B cell (primary cell): ENCODE measurements at regions not wholly inside any gene's neighbourhood (a gene's known extent, or its start where the extent isn't known, plus 50 kb on each side); places are given as distances from the start of the nearest gene placed in this dataset.

Experiments
- ATAC-seq: fragments of 200-7000 bp; cut with Tn5 transposase; one replicate; pipeline ENCODE4 v1.10.0; 2021; ENCODE audit warnings: low read depth, mild to moderate bottlenecking, moderate number of reproducible peaks, moderate library complexity
- CTCF ChIA-PET: fragments of 350-600 bp; sonication (Branson Sonifier 250); formaldehyde crosslinking; loops from one replicate; lab custom pipeline; 2021; ENCODE audit warnings: antibody characterized with exemption, inconsistent platforms; lab: Charles Lee
- POLR2A ChIA-PET: fragments of 350-600 bp; sonication (Branson Sonifier 250); formaldehyde crosslinking; loops from one replicate; lab custom pipeline; 2021; ENCODE audit warnings: antibody characterized with exemption; lab: Charles Lee
- DNase-seq: peaks from one replicate; pipeline ENCODE4 v3.0.0; 2013
- H2AFZ ChIP-seq: 2 replicates; pipeline ENCODE4 v1.6.1; 2012; ENCODE audit warnings: mild to moderate bottlenecking, low read depth, low read length; ENCODE audit not compliant: insufficient read depth, poor library complexity, severe bottlenecking
- H3K27ac ChIP-seq, 2 donors: 1 replicate in 1 of 2; 2 replicates in 1 of 2; pipeline ENCODE4 v1.5.1; 2012 to 2013; ENCODE audit warnings: low read length in 2 of 2, mild to moderate bottlenecking in 2 of 2, moderate library complexity in 1 of 2
- H3K27me3 ChIP-seq, 4 experiments: fragments of 200-600 bp in 1 of 4; sonication (generic) in 1 of 4; replicated peaks in 1 of 4; 1 replicate in 2 of 4; 2 replicates in 2 of 4; pipeline versions ENCODE4 v1.6.1 to v1.7.0; 2013 to 2016; ENCODE audit warnings: low read length in 3 of 4, mild to moderate bottlenecking in 2 of 4, mixed read lengths in 1 of 4, moderate library complexity in 1 of 4; ENCODE audit not compliant: insufficient read depth in 4 of 4, control insufficient read depth in 3 of 4; ENCODE audit errors: control extremely low read depth in 1 of 4
- H3K36me3 ChIP-seq, 2 experiments: replicated peaks in 1 of 2; 1 replicate in 1 of 2; 2 replicates in 1 of 2; pipeline versions ENCODE4 v1.6.1 to v1.7.1; 2013; ENCODE audit warnings: low read length in 1 of 2; ENCODE audit not compliant: insufficient read depth in 2 of 2, control insufficient read depth in 1 of 2; ENCODE audit errors: control extremely low read depth in 1 of 2, extremely low read depth in 1 of 2
- H3K4me1 ChIP-seq, 2 donors: fragments of 200-600 bp in 1 of 2; sonication (generic) in 1 of 2; 1 replicate in 1 of 2; 2 replicates in 1 of 2; pipeline versions ENCODE4 v1.5.1 to v1.6.1; 2013 to 2017; ENCODE audit warnings: low read length in 2 of 2; ENCODE audit not compliant: control insufficient read depth in 2 of 2, insufficient read depth in 2 of 2
- H3K4me2 ChIP-seq: replicated peaks from 2 replicates; pipeline ENCODE3; 2012; ENCODE audit warnings: mild to moderate bottlenecking, low read depth, low read length; ENCODE audit not compliant: poor library complexity, severe bottlenecking
- H3K4me3 ChIP-seq, 5 experiments: fragments of 200-600 bp in 1 of 5; sonication (generic) in 1 of 5; 1 replicate in 3 of 5; 2 replicates in 2 of 5; pipeline versions ENCODE4 v1.5.1 to v1.7.0; 2011 to 2016; ENCODE audit warnings: low read length in 4 of 5, mild to moderate bottlenecking in 4 of 5, low read depth in 2 of 5, control low read depth in 1 of 5, moderate library complexity in 1 of 5; ENCODE audit not compliant: insufficient read depth in 1 of 5; ENCODE audit errors: control extremely low read depth in 1 of 5, extremely low read depth in 1 of 5
- H3K79me2 ChIP-seq: fragments of 200-600 bp; sonication (generic); one replicate; pipeline ENCODE4 v1.6.0; 2016; ENCODE audit warnings: low read length; ENCODE audit not compliant: control insufficient read depth, insufficient read depth
- H3K9ac ChIP-seq: fragments of 200-600 bp; sonication (generic); 2 replicates; pipeline ENCODE4 v1.6.1; 2017; ENCODE audit warnings: mild to moderate bottlenecking, low read length, moderate library complexity
- H3K9me3 ChIP-seq, 3 donors: one replicate each; pipeline versions ENCODE4 v1.6.1 to v1.7.1; 2013; ENCODE audit warnings: low read length in 2 of 3; ENCODE audit not compliant: control insufficient read depth in 2 of 3, insufficient read depth in 1 of 3; ENCODE audit errors: control extremely low read depth in 1 of 3
- H4K20me1 ChIP-seq: 2 replicates; pipeline ENCODE4 v1.6.0; 2012; ENCODE audit warnings: mild to moderate bottlenecking, low read length; ENCODE audit not compliant: insufficient read depth, control insufficient read depth, poor library complexity, severe bottlenecking
- H3K27ac Mint-ChIP-seq: one replicate; pipeline ENCODE4 v1.8.0; 2021; ENCODE audit warnings: mixed read lengths
- H3K27me3 Mint-ChIP-seq: one replicate; pipeline ENCODE4 v1.8.0; 2021; ENCODE audit warnings: mixed read lengths
- H3K4me1 Mint-ChIP-seq: one replicate; pipeline ENCODE4 v1.8.0; 2021; ENCODE audit warnings: mixed read lengths
- H3K4me3 Mint-ChIP-seq: one replicate; pipeline ENCODE4 v1.8.0; 2021; ENCODE audit warnings: mixed read lengths
- H3K9me3 Mint-ChIP-seq: one replicate; pipeline ENCODE4 v1.8.0; 2022; ENCODE audit warnings: mixed read lengths; ENCODE audit not compliant: insufficient read depth
- EZH2 ChIP-seq: IDR thresholded peaks from 2 replicates; pipeline ENCODE4 v1.6.1; 2012; ENCODE audit warnings: borderline replicate concordance, low read depth, mild to moderate bottlenecking, moderate library complexity, low read length; ENCODE audit not compliant: insufficient read depth, poor library complexity, severe bottlenecking
- WGBS: methylation state at CpG from one replicate; pipeline ENCODE4 v1.1.5; 2013; ENCODE audit warnings: missing lambda C conversion rate; ENCODE audit not compliant: insufficient coverage; 5-methylcytosine and 5-hydroxymethylcytosine counted together
- intact Hi-C: fragments of 100-400 bp; cut with micrococcal nuclease; formaldehyde crosslinking; loops from one replicate; pipeline ENCODE4 v1.10.0; 2022
- TF ChIP-seq, protein P1 (sequence below): fragments of 200-600 bp; IDR thresholded peaks from one replicate; pipeline ENCODE4 v1.8.0; 2022; ENCODE audit warnings: antibody characterized with exemption, mild to moderate bottlenecking

DNA sequence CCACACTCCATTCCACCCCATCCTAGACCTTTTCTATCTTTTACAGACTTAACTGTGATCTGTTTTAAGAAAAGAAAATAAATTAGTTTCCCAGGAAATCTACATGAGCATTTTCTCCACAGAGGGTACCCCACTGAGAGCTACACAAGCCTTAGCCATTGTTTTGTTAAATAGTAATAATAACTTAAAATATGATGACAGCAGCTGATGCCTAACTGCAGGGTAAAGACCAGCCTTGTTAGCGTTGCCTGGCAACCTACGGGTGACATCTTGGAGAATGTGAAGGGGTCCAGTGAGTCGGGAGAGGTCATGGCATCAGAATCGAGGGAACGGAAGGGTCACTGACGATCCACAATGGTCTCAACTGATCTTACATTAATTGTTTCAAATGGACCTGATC lies 233.2 kb upstream of the PBX1 start:
- Histone ChIP-seq H2AFZ (no peak overlapping the region), H4K20me1 (no peaks in the 10 kb centered on the region), H3K27ac (no peak overlapping the region), H3K9ac (no peak overlapping the region), H3K4me3 (no peak overlapping the region), H3K79me2 (no peaks in the 10 kb centered on the region), H3K4me2 (no peak overlapping the region), H3K9me3 (peaks cover 0 to 9% (median 0%) of the 10 kb centered on the region in 3 donors), H3K27me3 (no peaks in the 10 kb centered on the region), H3K36me3 (no peaks in the 10 kb centered on the region), H3K4me1 (no peaks in the 10 kb centered on the region)
- POLR2A ChIA-PET, result no interaction called here
- Mint-ChIP-seq H3K4me3 (no peak overlapping the region), H3K27me3 (no peaks in the 10 kb centered on the region), H3K9me3 (peaks cover 3% of the 10 kb centered on the region), H3K27ac (no peak overlapping the region), H3K4me1 (no peaks in the 10 kb centered on the region)
- CTCF ChIA-PET, result no interaction called here
- WGBS, result 95% methylated on average over 6 of the region's 6 CpGs
- intact Hi-C loops, result no loop called here
- no peak for DNase-seq
- TF ChIP-seq, protein P1, sequence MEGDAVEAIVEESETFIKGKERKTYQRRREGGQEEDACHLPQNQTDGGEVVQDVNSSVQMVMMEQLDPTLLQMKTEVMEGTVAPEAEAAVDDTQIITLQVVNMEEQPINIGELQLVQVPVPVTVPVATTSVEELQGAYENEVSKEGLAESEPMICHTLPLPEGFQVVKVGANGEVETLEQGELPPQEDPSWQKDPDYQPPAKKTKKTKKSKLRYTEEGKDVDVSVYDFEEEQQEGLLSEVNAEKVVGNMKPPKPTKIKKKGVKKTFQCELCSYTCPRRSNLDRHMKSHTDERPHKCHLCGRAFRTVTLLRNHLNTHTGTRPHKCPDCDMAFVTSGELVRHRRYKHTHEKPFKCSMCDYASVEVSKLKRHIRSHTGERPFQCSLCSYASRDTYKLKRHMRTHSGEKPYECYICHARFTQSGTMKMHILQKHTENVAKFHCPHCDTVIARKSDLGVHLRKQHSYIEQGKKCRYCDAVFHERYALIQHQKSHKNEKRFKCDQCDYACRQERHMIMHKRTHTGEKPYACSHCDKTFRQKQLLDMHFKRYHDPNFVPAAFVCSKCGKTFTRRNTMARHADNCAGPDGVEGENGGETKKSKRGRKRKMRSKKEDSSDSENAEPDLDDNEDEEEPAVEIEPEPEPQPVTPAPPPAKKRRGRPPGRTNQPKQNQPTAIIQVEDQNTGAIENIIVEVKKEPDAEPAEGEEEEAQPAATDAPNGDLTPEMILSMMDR, result no peak
- no peak for TF ChIP-seq EZH2
- ATAC-seq, result no peak

GRCh38 chr1:164333387-164333786 lies 225.6 kb upstream of the PBX1 start:
- Histone ChIP-seq H3K79me2 (no peaks in the 10 kb centered on the region), H3K9ac (no peak overlapping the region), H2AFZ (no peak overlapping the region), H3K4me3 (no peak overlapping the region), H3K36me3 (no peaks in the 10 kb centered on the region), H3K27ac (no peak overlapping the region), H3K4me2 (no peak overlapping the region), H3K4me1 (no peaks in the 10 kb centered on the region), H3K9me3 (peaks cover 0 to 1% (median 0%) of the 10 kb centered on the region in 3 donors), H3K27me3 (no peaks in the 10 kb centered on the region), H4K20me1 (no peaks in the 10 kb centered on the region)
- ChIA-PET CTCF (no interaction called here), POLR2A (no interaction called here)
- TF ChIP-seq, protein P1, result no peak
- no peak for TF ChIP-seq EZH2
- H3K4me3 Mint-ChIP-seq, result no peak overlapping the region
- DNase-seq (no peak), ATAC-seq (no peak)
- intact Hi-C loops, result no loop called here
- peaks cover 2% of the 10 kb centered on the region for H3K9me3 Mint-ChIP-seq
- no peaks in the 10 kb centered on the region for H3K4me1 Mint-ChIP-seq
- no peaks in the 10 kb centered on the region for H3K27me3 Mint-ChIP-seq
- no peak overlapping the region for H3K27ac Mint-ChIP-seq
- 80% methylated on average over 1 of the region's 5 CpGs for WGBS
